ENCODE measurements at regions not wholly inside any gene's neighbourhood (a gene's known extent, or its start where the extent isn't known, plus 50 kb on each side); places are given as distances from the start of the nearest gene placed in this dataset.

- no peak for DNase-seq (ENCODE audit: low read depth)
- no peak overlapping the region for H3K4me3 ChIP-seq (ENCODE audit: low read depth, low read length)
- no peak for TF ChIP-seq CTCF (IDR thresholded peaks at IDR 0.05; ENCODE audit: insufficient read depth, low read length)
Measured at GRCh38 chr2:128446874-128447537, 128.3 kb upstream of the HS6ST1 start.

DNA sequence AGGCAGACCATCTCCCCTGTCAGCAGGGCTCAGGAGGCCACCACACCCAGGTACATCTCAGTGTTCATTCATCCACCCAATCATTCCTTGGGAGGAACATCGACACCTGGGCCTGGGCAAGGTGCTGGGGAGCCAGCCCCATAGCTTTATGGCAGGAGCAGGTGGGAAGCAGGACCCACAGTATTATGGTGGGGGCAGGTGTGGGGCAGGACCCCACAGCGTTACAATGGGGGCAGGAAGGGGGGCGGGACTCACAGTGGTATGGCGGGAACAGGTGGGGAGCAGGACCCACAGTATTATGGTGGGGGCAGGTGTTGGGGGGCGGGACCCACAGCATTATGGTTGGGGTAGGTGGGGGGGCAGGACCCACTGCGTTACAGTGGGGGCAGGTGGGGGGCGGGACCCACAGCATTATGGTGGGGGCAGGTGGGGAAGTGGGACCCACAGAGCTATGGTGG lies 128.9 kb upstream of the HS6ST1 start:
- no peak overlapping the region for H3K4me3 ChIP-seq (ENCODE audit: low read depth, low read length)
- no peak for TF ChIP-seq CTCF (IDR thresholded peaks at IDR 0.05; ENCODE audit: insufficient read depth, low read length)
- no peak for DNase-seq (ENCODE audit: low read depth)

DNA sequence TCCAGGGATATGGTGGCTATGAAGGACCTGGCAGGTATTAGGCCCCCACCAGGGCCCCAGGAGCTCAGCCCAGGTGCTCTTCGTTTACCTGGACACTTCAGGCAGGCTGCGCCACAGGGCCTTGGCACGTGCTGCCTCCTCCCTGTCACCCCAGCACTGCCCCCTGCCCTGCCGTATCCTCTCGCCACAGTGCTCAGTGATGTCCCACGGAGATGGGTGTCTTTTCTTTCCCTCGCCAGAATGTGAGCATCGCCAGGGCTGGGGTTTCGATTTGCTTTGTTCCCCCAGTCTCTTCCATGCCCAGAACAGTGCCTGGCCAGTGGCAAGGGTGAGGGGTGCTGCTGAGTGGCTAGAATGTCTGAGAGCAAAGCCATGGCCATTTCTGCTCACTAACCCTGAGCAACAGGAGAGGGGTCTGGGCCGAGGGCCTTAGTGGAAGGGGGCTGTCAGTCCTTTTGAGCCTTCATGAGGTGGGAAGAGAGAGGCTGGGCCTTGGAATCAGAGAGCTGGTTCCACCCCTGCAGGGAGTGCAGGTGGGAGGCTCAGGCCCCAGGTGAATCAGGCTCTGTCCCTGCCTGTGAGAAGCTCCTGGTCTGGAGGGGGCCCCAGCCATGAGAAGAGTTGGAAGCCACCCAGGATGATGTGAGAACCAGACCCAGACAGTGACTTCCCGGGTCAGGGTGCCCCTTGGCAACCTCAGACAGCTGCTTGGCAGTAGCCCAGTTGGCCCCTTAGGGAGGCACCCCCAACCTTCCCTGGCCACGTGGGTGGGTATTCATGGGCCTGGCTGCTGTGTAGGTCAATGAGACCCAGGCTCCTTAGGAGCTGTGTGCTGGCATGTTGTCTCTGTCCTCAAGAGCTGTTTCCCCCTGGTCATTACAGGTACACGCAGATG lies 129.9 kb upstream of the HS6ST1 start:
- DNase-seq (ENCODE audit: low read depth): no peak
- H3K4me3 ChIP-seq (ENCODE audit: low read depth, low read length): no peak overlapping the region
- TF ChIP-seq CTCF (IDR thresholded peaks at IDR 0.05; ENCODE audit: insufficient read depth, low read length): no peak

GRCh38 chr2:128449226-128450061 lies 130.8 kb upstream of the HS6ST1 start:
- H3K4me3 ChIP-seq (ENCODE audit: low read depth, low read length): no peak overlapping the region
- no peak for DNase-seq (ENCODE audit: low read depth)
- TF ChIP-seq CTCF (IDR thresholded peaks at IDR 0.05; ENCODE audit: insufficient read depth, low read length): no peak

DNA sequence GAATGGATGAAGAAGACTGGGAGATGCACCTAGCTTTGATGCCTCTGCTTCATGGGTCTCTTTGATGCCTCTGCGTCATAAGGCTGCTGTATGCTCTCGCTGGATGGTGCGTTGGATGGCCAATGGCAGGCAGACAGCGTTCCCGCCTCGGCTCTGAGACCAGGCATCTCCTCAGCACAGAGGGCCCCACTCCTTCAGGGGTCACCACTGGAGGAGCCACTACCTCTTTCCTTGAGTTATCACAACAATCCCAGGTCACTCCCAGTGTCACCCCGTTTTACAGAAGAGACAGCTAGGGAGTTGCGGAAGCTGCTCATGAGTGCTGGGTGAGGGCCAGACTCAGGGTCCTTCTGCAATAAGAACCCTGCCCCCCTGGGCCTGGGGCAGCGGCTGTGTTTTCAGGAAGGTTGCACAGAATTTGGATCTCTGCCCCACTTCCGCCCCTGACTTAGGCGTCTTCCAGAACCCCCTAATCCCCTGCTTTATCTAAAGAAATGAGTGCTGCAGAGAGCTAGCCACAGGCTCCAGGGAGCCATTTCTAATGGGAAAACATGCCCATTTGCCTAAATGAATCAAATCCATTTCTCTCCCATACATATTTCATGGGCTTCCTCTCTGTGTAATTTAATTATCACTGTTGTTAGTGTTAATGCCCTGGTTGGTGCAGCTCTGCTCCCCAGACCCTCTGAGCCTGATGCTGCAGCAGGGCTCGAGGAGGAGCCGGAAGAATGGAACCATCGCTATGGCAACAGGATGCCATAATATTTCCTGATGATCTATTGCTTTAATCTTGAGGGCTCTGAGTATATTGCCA lies 131.8 kb upstream of the HS6ST1 start:
- TF ChIP-seq CTCF (IDR thresholded peaks at IDR 0.05; ENCODE audit: insufficient read depth, low read length): no peak
- H3K4me3 ChIP-seq (ENCODE audit: low read depth, low read length): no peak overlapping the region
- no peak for DNase-seq (ENCODE audit: low read depth)

Data from fibroblast of the aortic adventitia (primary cell).